ENCODE measurements at regions not wholly inside any gene's neighbourhood (a gene's known extent, or its start where the extent isn't known, plus 50 kb on each side); places are given as distances from the start of the nearest gene placed in this dataset.

- TF ChIP-seq EP300 (IDR thresholded peaks at IDR 0.05; ENCODE audit: low read depth) (no peak), POLR2AphosphoS5 (IDR thresholded peaks at IDR 0.05) (no peak), POLR2A (IDR thresholded peaks at IDR 0.05) (no peak), CTCF (IDR thresholded peaks at IDR 0.05) (no peak)
- in situ Hi-C loops (cut with MboI; ENCODE audit: low pct_ligation_motif_present in 1 of 4, low pct_unique_long_range_greater_than_20kb in 1 of 4, low sequenced_read_pairs in 3 of 4) (no loop called here), intact Hi-C loops (cut with DNase I; ENCODE audit: low total_unique reads) (no loop called here)
- no peak for DNase-seq
- H3K4me1 ChIP-seq: no peaks in the 10 kb centered on the region
- no peak overlapping the region for H3K4me3 ChIP-seq
- WGBS, 2 donors (ENCODE audit: low coverage in 1 of 2): 79 to 80% methylated on average over 1 of the region's 1 CpG
- no peaks in the 10 kb centered on the region for H3K27me3 ChIP-seq
- H3K27ac ChIP-seq: no peak overlapping the region
- no peaks in the 10 kb centered on the region for H3K36me3 ChIP-seq
- no peaks in the 10 kb centered on the region for H3K9me3 ChIP-seq
These were observed 167.7 kb upstream of the PPP2R2B start for GRCh38 chr5:147046281-147046680.

GRCh38 chr5:147046894-147047293 is 168.3 kb upstream of the PPP2R2B start:
- Histone ChIP-seq H3K9me3 (no peaks in the 10 kb centered on the region), H3K27ac (no peak overlapping the region), H3K4me1 (no peaks in the 10 kb centered on the region), H3K36me3 (no peaks in the 10 kb centered on the region), H3K27me3 (no peaks in the 10 kb centered on the region), H3K4me3 (no peak overlapping the region)
- TF ChIP-seq POLR2AphosphoS5 (IDR thresholded peaks at IDR 0.05): no peak
- no peak for TF ChIP-seq EP300 (IDR thresholded peaks at IDR 0.05; ENCODE audit: low read depth)
- no peak for TF ChIP-seq CTCF (IDR thresholded peaks at IDR 0.05)
- TF ChIP-seq POLR2A (IDR thresholded peaks at IDR 0.05): no peak
- intact Hi-C loops (cut with DNase I; ENCODE audit: low total_unique reads): no loop called here
- in situ Hi-C loops (cut with MboI; ENCODE audit: low pct_ligation_motif_present in 1 of 4, low pct_unique_long_range_greater_than_20kb in 1 of 4, low sequenced_read_pairs in 3 of 4): no loop called here
- DNase-seq: no peak

- H3K27me3 ChIP-seq: no peaks in the 10 kb centered on the region
- TF ChIP-seq CTCF (IDR thresholded peaks at IDR 0.05) (no peak), EP300 (IDR thresholded peaks at IDR 0.05; ENCODE audit: low read depth) (no peak), POLR2A (IDR thresholded peaks at IDR 0.05) (no peak), POLR2AphosphoS5 (IDR thresholded peaks at IDR 0.05) (no peak)
- no peaks in the 10 kb centered on the region for H3K9me3 ChIP-seq
- no peak overlapping the region for H3K27ac ChIP-seq
- no peaks in the 10 kb centered on the region for H3K36me3 ChIP-seq
- H3K4me1 ChIP-seq: no peaks in the 10 kb centered on the region
- in situ Hi-C loops (cut with MboI; ENCODE audit: low pct_ligation_motif_present in 1 of 4, low pct_unique_long_range_greater_than_20kb in 1 of 4, low sequenced_read_pairs in 3 of 4) (no loop called here), intact Hi-C loops (cut with DNase I; ENCODE audit: low total_unique reads) (no loop called here)
- DNase-seq: no peak
- WGBS, 2 donors (ENCODE audit: low coverage in 1 of 2): 47 to 59% methylated on average over 2 of the region's 2 CpGs
- no peak overlapping the region for H3K4me3 ChIP-seq
These were observed 171.2 kb upstream of the PPP2R2B start for GRCh38 chr5:147049764-147050163.

GRCh38 chr5:147050172-147050571 is 171.6 kb upstream of the PPP2R2B start:
- intact Hi-C loops (cut with DNase I; ENCODE audit: low total_unique reads) (no loop called here), in situ Hi-C loops (cut with MboI; ENCODE audit: low pct_ligation_motif_present in 1 of 4, low pct_unique_long_range_greater_than_20kb in 1 of 4, low sequenced_read_pairs in 3 of 4) (no loop called here)
- H3K4me3 ChIP-seq: no peak overlapping the region
- H3K9me3 ChIP-seq: no peaks in the 10 kb centered on the region
- TF ChIP-seq EP300 (IDR thresholded peaks at IDR 0.05; ENCODE audit: low read depth): no peak
- TF ChIP-seq CTCF (IDR thresholded peaks at IDR 0.05): no peak
- no peak for TF ChIP-seq POLR2AphosphoS5 (IDR thresholded peaks at IDR 0.05)
- TF ChIP-seq POLR2A (IDR thresholded peaks at IDR 0.05): no peak
- no peaks in the 10 kb centered on the region for H3K4me1 ChIP-seq
- WGBS, 2 donors (ENCODE audit: low coverage in 1 of 2): 50 to 80% methylated on average over 2 of the region's 2 CpGs
- no peak overlapping the region for H3K27ac ChIP-seq
- no peaks in the 10 kb centered on the region for H3K27me3 ChIP-seq
- DNase-seq: no peak
- no peaks in the 10 kb centered on the region for H3K36me3 ChIP-seq
